Right cardiac atrium (tissue), 5 donors: ENCODE measurements at regions not wholly inside any gene's neighbourhood (a gene's known extent, or its start where the extent isn't known, plus 50 kb on each side); places are given as distances from the start of the nearest gene placed in this dataset.

Source experiments
- ATAC-seq, 2 donors: fragments of 200-7000 bp; cut with Tn5 transposase; one replicate each; pipeline versions ENCODE4 v1.8.0 to v1.9.1; 2020; ENCODE audit warnings: moderate library complexity in 2 of 2, mild to moderate bottlenecking in 1 of 2
- DNase-seq, 3 donors: peaks; one replicate each; pipeline ENCODE4 v3.0.0-alpha.2; 2020
- H3K27ac ChIP-seq: one replicate; pipeline ENCODE4 v1.5.1; 2013; ENCODE audit warnings: mild to moderate bottlenecking, low read length, control low read depth, moderate library complexity
- H3K27me3 ChIP-seq: one replicate; pipeline ENCODE4 v1.6.1; 2013; ENCODE audit not compliant: control insufficient read depth, insufficient read depth
- H3K4me1 ChIP-seq: one replicate; pipeline ENCODE4 v1.6.1; 2013; ENCODE audit warnings: low read length; ENCODE audit not compliant: control insufficient read depth, insufficient read depth
- H3K4me3 ChIP-seq: one replicate; pipeline ENCODE4 v1.5.1; 2013; ENCODE audit warnings: low read length, control low read depth
- H3K9me3 ChIP-seq: one replicate; pipeline ENCODE4 v1.6.1; 2013; ENCODE audit warnings: low read length; ENCODE audit not compliant: control insufficient read depth
- WGBS: extraction: QIAGEN DNeasy Blood & Tissue Kit; methylation state at CpG from one replicate; pipeline ENCODE4 v1.1.7; 2013; 5-methylcytosine and 5-hydroxymethylcytosine counted together
- intact Hi-C, 4 donors: fragments of 100-400 bp; cut with DNase I; formaldehyde crosslinking; loops; one replicate each; pipeline versions ENCODE4 v1.11.0 to v1.14.0; 2022 to 2023
- donor health status: healthy with polysubstance abuse.
- donor health status: DM: no; HTN: yes; CAD: no.
- donor health status: DM: no; HTN: no; CAD: no.
- donor health status: DM: no; HTN: yes; CAD: no; lungs with severe emphysema.
- donor health status: DM: yes; HTN: yes; CAD: no.

DNA sequence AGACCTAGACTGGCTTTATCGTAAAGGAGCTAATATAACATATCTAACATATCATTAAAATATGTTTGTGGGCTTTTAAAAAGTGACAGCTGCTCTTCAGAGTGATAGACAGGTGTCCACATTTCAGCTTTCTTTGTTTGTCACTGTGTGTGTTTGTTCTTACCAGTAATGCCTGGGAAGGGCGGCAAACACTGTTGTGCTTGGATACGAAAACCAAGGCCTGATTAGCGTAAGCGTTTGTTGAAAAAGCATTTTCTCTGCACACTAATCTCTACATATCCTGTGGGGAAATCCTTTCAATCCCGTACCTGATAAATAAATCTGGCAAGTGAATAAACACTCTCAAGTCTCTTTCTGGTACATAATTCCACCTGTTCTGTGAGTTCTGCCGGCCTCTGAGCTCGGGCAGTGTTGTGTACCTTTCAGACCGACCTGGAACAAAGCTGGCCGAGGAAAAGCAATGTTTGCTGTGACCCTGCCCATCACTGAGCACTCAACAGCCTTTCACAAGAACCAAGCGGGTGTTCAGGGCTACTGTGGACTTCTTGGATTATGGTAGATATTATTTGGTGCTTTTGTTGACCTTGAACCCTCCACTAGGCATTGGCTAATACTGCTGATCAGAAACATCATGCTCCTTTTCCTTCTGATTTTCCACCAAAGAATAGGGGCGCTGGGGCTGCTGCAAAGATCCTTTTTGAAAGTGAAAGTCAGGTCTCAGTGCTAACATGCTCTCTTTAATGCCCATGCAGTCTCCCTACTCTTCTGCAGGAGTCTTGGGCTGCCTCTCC, 100.4 kb downstream of the CD83 start:
- no peak for DNase-seq
- intact Hi-C loops = loop anchor here in 2 of 4 donors (10.0 kb wide), 4 partner anchors 207 to 1407 kb away; partner anchors contain the start of gene JARID2 (in 1 of the 2)
- no peaks in the 10 kb centered on the region for H3K27me3 ChIP-seq
- H3K4me1 ChIP-seq = no peaks in the 10 kb centered on the region
- 73% methylated on average over 12 of the region's 12 CpGs for WGBS
- H3K27ac ChIP-seq = no peak overlapping the region
- no peak overlapping the region for H3K4me3 ChIP-seq
- H3K9me3 ChIP-seq = no peaks in the 10 kb centered on the region
- ATAC-seq = peak in 1 of 2 donors; percentile 40

DNA sequence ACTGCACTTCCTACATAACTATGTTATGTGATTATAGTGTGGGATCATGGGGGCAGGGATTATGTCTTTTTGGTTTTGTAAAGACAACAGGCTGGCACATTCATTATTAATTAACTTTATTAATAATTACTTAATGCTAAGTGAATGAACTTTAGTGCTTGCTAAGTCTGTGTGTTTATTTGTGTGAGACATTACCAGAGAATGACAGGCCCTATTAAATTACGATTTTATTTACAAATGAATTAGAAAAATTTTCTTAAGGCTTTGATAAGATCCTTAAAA, 100.9 kb downstream of the CD83 start:
- no peak overlapping the region for H3K27ac ChIP-seq
- no peaks in the 10 kb centered on the region for H3K27me3 ChIP-seq
- 99% methylated on average over 1 of the region's 1 CpG for WGBS
- H3K4me3 ChIP-seq = no peak overlapping the region
- H3K4me1 ChIP-seq = no peaks in the 10 kb centered on the region
- intact Hi-C loops = loop anchor here in 2 of 4 donors (10.0 kb wide), 4 partner anchors 206 to 1406 kb away; partner anchors contain the start of gene JARID2 (in 1 of the 2)
- H3K9me3 ChIP-seq = no peaks in the 10 kb centered on the region
- DNase-seq = no peak
- ATAC-seq = no peak

DNA sequence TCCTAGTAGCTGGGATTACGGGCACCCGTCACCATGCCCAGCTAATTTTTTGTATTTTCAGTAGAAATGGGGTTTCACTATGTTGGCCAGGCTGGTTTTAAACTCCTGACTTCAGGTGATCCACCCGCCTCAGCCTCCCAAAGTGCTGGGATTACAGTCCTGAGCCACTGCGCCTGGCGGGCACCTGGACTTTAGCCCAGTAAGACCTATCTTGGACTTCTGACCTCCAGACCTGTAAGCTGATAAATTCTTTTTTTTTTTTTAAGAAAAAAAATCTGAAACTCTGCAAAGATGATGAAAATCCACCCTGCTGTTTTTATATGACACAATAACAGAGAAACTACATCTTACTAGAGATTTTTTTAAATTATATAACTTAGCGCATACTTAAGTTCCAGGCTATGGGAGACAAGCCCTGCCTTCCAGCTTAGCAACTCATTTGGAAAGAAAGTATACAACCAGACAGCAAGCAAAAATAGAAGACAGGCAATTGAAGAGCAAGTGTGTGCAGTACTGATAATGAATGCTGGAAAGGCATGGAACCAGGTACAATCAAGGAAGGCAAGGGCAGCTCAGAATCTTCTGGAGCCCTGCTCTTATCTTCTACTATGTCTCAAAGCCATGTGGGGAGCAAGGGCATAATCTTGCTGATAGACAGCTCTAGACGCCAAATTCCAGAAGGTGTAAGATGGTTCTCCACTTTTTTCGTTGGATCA, 104.2 kb downstream of the CD83 start:
- WGBS = 95% methylated on average over 8 of the region's 8 CpGs
- H3K27ac ChIP-seq = no peak overlapping the region
- H3K4me1 ChIP-seq = no peaks in the 10 kb centered on the region
- ATAC-seq (no peak), DNase-seq (no peak)
- no peaks in the 10 kb centered on the region for H3K27me3 ChIP-seq
- no peaks in the 10 kb centered on the region for H3K9me3 ChIP-seq
- intact Hi-C loops = no loop called here
- no peak overlapping the region for H3K4me3 ChIP-seq

DNA sequence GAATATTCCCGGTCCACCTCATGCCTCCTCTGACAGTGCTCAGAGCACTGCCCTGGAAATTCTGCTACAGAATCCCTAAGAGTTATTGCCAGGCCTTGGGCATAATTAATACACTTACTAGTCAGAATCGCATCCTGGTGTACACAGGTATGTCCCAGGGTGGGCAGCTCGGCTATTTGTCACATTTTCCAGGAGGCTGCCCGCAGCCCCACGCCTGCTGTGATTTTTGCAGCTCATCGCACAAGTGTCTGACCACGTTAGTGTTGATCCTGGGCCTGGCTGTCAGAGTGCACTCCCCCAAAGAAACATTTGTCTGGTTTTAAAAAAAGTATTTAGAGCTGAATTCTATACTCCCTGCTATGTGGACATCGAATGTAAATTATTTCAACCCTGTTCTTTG, 105.4 kb downstream of the CD83 start:
- no peak overlapping the region for H3K27ac ChIP-seq
- DNase-seq (no peak), ATAC-seq (no peak)
- intact Hi-C loops = no loop called here
- H3K27me3 ChIP-seq = no peaks in the 10 kb centered on the region
- no peak overlapping the region for H3K4me3 ChIP-seq
- no peaks in the 10 kb centered on the region for H3K9me3 ChIP-seq
- no peaks in the 10 kb centered on the region for H3K4me1 ChIP-seq
- 96% methylated on average over 8 of the region's 8 CpGs for WGBS

GRCh38 chr6:14224359-14225103, 107.0 kb downstream of the CD83 start:
- WGBS = 55% methylated on average over 8 of the region's 8 CpGs
- Histone ChIP-seq H3K9me3 (no peaks in the 10 kb centered on the region), H3K27ac (no peak overlapping the region), H3K4me3 (no peak overlapping the region), H3K27me3 (no peaks in the 10 kb centered on the region), H3K4me1 (no peaks in the 10 kb centered on the region)
- DNase-seq (no peak), ATAC-seq (no peak)
- intact Hi-C loops = no loop called here

DNA sequence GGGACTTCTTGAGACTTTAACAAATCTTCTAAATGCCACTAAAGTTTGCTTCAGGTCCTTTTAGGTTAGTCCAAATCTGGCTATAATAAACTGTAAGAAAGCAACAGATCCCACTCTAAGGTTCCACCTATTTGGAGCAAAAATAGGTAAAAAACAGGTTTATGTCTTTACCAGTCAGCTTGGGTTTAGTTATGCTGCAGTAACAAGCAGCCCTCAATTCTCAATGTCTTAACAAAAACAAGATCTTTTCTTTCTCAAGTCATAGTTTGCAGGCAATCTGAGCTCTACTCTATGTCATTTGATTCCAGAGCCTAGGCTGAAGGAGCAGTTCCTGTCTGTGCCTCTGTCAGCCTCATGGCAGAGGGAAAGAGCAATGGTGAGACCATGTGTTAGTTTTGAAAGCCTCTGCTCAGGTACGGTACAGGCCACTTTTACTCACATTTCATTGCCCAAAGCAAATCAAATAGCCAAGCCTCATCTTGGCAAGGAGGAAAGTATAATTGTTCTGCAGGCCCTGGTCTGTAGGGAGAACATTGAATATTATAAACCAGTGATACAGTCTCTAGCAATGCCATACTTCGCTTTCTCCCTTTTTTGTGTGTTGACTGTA, 108.6 kb downstream of the CD83 start:
- Histone ChIP-seq H3K4me3 (no peak overlapping the region), H3K27ac (no peak overlapping the region), H3K27me3 (no peaks in the 10 kb centered on the region), H3K4me1 (no peaks in the 10 kb centered on the region), H3K9me3 (no peaks in the 10 kb centered on the region)
- intact Hi-C loops = no loop called here
- DNase-seq (no peak), ATAC-seq (no peak)
- WGBS = over 99% methylated on average over 2 of the region's 2 CpGs

DNA sequence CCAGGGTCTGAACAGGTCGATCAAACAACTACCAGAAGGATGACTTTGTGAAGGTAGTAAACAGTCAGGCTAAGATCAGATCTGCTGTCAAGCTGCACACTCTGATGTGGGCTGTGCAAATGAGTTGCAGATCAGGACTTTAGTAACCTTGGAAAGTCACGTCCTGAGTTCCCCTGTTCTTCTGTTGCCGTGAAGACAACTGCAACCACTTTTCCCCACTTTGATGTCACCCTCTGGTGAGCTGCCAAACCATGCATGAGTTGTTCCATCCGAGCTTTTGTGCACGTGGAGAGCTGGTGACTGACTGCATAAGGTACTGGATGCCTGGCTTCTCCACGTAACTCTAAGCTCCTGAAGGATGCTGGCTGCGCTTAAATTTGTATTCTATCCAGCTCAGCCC, 111.0 kb downstream of the CD83 start:
- no peaks in the 10 kb centered on the region for H3K4me1 ChIP-seq
- no peak overlapping the region for H3K27ac ChIP-seq
- H3K27me3 ChIP-seq = no peaks in the 10 kb centered on the region
- 66% methylated on average over 7 of the region's 7 CpGs for WGBS
- DNase-seq (no peak), ATAC-seq (no peak)
- H3K4me3 ChIP-seq = no peak overlapping the region
- intact Hi-C loops = no loop called here
- no peaks in the 10 kb centered on the region for H3K9me3 ChIP-seq

DNA sequence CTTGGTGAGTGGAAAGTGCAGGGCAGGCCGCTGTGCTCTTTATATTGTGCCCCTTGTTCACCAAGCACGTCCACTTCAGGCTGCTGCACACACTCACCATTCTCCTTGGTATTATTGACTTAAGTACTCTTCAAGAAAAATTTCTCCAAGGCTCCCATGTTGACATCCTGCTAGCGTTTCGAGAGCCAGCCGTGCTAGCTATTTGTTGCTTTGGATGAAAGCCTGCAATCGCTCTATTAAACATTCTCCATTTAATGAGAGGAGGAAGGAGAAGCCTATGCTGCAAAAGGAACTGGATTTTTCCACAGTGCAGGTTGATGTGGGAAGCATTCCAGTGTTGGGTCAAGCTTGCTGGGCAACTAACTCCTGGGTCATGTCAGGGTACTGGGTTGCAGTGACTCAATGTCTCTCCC, 113.5 kb downstream of the CD83 start:
- intact Hi-C loops = no loop called here
- Histone ChIP-seq H3K4me3 (no peak overlapping the region), H3K27me3 (no peaks in the 10 kb centered on the region), H3K4me1 (no peaks in the 10 kb centered on the region), H3K9me3 (no peaks in the 10 kb centered on the region), H3K27ac (no peak overlapping the region)
- DNase-seq (no peak), ATAC-seq (no peak)
- 93% methylated on average over 6 of the region's 6 CpGs for WGBS

GRCh38 chr6:14231501-14232280, 114.1 kb downstream of the CD83 start:
- intact Hi-C loops = no loop called here
- no peaks in the 10 kb centered on the region for H3K9me3 ChIP-seq
- H3K4me3 ChIP-seq = no peak overlapping the region
- H3K4me1 ChIP-seq = no peaks in the 10 kb centered on the region
- H3K27ac ChIP-seq = no peak overlapping the region
- WGBS = 89% methylated on average over 7 of the region's 7 CpGs
- no peaks in the 10 kb centered on the region for H3K27me3 ChIP-seq
- ATAC-seq (no peak), DNase-seq (no peak)

DNA sequence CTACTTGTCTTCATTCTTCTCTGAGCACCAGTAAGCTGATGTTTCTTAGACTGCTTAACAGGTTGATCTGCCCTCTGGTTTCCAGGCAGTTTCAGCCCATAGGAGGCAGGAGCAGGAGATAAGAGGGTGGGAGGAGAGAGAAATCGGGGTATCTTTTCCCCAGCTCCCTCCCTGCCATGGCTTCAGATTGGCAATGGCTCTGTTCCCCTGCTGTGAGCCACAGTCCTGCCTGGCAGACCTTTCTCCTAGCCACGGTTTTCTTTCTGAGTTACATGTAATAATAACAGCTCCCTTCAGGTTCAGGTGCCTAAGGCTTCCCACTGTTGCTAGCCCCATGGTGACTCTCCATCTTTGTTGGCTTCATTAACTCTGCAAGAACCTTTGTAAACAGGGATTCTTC, 115.3 kb downstream of the CD83 start:
- Histone ChIP-seq H3K27ac (no peak overlapping the region), H3K27me3 (no peaks in the 10 kb centered on the region), H3K4me3 (no peak overlapping the region), H3K4me1 (no peaks in the 10 kb centered on the region), H3K9me3 (no peaks in the 10 kb centered on the region)
- no peak for ATAC-seq
- intact Hi-C loops = no loop called here
- no peak for DNase-seq
- 90% methylated on average over 2 of the region's 2 CpGs for WGBS
